A549 (cell line): ENCODE measurements at regions not wholly inside any gene's neighbourhood (a gene's known extent, or its start where the extent isn't known, plus 50 kb on each side); places are given as distances from the start of the nearest gene placed in this dataset.
"Not testable (repeated sequence)": the region's sequence is repeated elsewhere in the genome, so short reads cannot be mapped to it uniquely, and the experiment has no call there.

ENCODE experiments used
- REST ChIP-seq: fragments of 200-600 bp; sonication (generic); IDR thresholded peaks from 2 replicates; pipeline ENCODE4 v1.6.1; 2016; ENCODE audit warnings: antibody characterized with exemption, mild to moderate bottlenecking, moderate library complexity
- TF ChIP-seq, protein P1 (sequence below): fragments of >200 bp; sonication (Bioruptor Twin); formaldehyde crosslinking; IDR thresholded peaks from 3 replicates; pipeline ENCODE4 v1.5.1; 2016

DNA sequence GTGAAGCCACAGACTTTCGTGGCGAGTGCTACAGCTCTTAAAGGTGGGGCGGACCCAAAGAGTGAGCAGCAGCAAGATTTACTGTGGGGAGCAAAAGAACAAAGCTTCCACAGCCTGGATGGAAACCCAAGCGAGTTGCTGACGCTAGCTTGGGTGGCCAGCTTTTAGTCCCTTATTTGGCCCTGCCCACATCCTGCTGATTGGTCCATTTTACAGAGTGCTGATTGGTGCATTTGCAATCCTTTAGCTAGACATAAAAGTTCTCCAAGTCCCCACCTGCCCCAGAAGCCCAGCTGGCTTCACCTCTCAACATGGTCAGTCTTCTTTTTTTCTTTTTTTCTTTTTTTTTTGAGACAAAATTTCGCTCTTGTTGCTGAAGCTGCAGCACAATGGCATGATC lies 161.0 kb downstream of the SPATA31A6 start:
- TF ChIP-seq, protein P1, sequence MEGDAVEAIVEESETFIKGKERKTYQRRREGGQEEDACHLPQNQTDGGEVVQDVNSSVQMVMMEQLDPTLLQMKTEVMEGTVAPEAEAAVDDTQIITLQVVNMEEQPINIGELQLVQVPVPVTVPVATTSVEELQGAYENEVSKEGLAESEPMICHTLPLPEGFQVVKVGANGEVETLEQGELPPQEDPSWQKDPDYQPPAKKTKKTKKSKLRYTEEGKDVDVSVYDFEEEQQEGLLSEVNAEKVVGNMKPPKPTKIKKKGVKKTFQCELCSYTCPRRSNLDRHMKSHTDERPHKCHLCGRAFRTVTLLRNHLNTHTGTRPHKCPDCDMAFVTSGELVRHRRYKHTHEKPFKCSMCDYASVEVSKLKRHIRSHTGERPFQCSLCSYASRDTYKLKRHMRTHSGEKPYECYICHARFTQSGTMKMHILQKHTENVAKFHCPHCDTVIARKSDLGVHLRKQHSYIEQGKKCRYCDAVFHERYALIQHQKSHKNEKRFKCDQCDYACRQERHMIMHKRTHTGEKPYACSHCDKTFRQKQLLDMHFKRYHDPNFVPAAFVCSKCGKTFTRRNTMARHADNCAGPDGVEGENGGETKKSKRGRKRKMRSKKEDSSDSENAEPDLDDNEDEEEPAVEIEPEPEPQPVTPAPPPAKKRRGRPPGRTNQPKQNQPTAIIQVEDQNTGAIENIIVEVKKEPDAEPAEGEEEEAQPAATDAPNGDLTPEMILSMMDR, result not testable (repeated sequence)
- TF ChIP-seq REST, result not testable (repeated sequence)
